Fibroblast of pulmonary artery (primary cell): ENCODE measurements at regions not wholly inside any gene's neighbourhood (a gene's known extent, or its start where the extent isn't known, plus 50 kb on each side); places are given as distances from the start of the nearest gene placed in this dataset.

ENCODE experiments used
- DNase-seq: peaks from one replicate; pipeline ENCODE4 v3.0.0-alpha.2; 2010; ENCODE audit warnings: low read depth
- H3K4me3 ChIP-seq: replicated peaks from 2 replicates; pipeline ENCODE4 v1.5.1; 2011; ENCODE audit warnings: low read depth, mild to moderate bottlenecking, control low read depth, low read length, moderate library complexity
- TF ChIP-seq, protein P1 (sequence below): IDR thresholded peaks from 2 replicates; pipeline ENCODE4 v1.5.1; 2011; ENCODE audit warnings: mild to moderate bottlenecking, control low read depth, low read length, inconsistent platforms; ENCODE audit errors: missing control alignments

GRCh38 chr15:93239993-93240392 lies 151.0 kb upstream of the RGMA start:
- H3K4me3 ChIP-seq: no peak overlapping the region
- DNase-seq: no peak
- TF ChIP-seq, protein P1, sequence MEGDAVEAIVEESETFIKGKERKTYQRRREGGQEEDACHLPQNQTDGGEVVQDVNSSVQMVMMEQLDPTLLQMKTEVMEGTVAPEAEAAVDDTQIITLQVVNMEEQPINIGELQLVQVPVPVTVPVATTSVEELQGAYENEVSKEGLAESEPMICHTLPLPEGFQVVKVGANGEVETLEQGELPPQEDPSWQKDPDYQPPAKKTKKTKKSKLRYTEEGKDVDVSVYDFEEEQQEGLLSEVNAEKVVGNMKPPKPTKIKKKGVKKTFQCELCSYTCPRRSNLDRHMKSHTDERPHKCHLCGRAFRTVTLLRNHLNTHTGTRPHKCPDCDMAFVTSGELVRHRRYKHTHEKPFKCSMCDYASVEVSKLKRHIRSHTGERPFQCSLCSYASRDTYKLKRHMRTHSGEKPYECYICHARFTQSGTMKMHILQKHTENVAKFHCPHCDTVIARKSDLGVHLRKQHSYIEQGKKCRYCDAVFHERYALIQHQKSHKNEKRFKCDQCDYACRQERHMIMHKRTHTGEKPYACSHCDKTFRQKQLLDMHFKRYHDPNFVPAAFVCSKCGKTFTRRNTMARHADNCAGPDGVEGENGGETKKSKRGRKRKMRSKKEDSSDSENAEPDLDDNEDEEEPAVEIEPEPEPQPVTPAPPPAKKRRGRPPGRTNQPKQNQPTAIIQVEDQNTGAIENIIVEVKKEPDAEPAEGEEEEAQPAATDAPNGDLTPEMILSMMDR: no peak

GRCh38 chr15:93239591-93239990 lies 150.6 kb upstream of the RGMA start:
- no peak overlapping the region for H3K4me3 ChIP-seq
- DNase-seq: no peak
- TF ChIP-seq, protein P1: no peak

GRCh38 chr15:93238641-93239040 lies 149.6 kb upstream of the RGMA start:
- no peak for DNase-seq
- no peak overlapping the region for H3K4me3 ChIP-seq
- TF ChIP-seq, protein P1: no peak

- TF ChIP-seq, protein P1: no peak
- no peak for DNase-seq
- no peak overlapping the region for H3K4me3 ChIP-seq
Measured at GRCh38 chr15:93235926-93236780, 147.1 kb upstream of the RGMA start.

DNA sequence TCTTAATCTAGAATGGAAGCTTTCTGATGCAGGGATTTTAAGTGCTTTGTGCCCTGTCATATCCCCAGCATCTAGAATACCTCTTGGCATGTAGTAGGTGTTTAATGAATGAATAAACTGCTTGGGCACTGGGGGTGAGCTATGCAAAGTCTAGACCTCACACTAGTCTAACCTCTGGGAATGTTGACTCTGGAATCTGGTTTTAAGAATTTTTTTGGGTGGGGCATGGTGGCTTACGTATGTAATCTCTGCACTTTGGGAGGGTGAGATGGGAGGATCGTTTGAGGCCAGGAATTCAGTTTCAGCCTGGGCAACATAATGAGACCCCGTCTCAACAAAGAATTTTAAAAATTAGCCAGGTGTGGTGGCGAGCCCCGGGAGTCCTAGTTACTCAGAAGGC lies 146.3 kb upstream of the RGMA start:
- DNase-seq: no peak
- TF ChIP-seq, protein P1: no peak
- H3K4me3 ChIP-seq: no peak overlapping the region

- TF ChIP-seq, protein P1: no peak
- no peak overlapping the region for H3K4me3 ChIP-seq
- DNase-seq: no peak
Measured at GRCh38 chr15:93233710-93234109, 144.7 kb upstream of the RGMA start.

DNA sequence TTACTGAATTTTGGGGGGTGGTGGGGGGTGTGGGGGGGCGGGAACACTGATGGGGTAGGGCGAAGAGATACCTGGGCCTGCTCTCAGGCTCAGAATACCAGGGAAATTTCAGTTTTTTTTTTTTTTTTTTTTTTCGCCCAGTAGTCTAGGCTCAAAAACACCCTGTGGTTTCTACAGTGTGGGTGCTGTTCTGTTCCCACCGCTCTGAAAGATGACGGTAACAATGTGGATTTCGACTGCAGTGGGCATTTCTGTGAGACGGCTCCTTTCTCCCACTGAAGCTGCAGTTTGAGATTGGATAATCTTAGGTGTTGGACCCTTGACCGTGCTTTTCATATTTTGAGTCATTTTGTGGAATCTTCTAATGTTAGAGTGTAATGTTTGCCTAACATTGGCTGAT lies 143.8 kb upstream of the RGMA start:
- no peak for DNase-seq
- no peak overlapping the region for H3K4me3 ChIP-seq
- TF ChIP-seq, protein P1: no peak
